Neural cell (in vitro differentiated cells): ENCODE measurements at regions not wholly inside any gene's neighbourhood (a gene's known extent, or its start where the extent isn't known, plus 50 kb on each side); places are given as distances from the start of the nearest gene placed in this dataset.
A peak's percentile ranks its signal among the peaks of the same experiment; 100 is the strongest.

Source experiments
- H2AFZ ChIP-seq: fragments of 200-600, 300-800 bp; sonication (generic), shearing (Covaris generic); 2 replicates; pipeline ENCODE4 v1.6.0; 2014; ENCODE audit warnings: low read depth, mild to moderate bottlenecking, antibody characterized with exemption, low read length, moderate library complexity
- H3F3A ChIP-seq: fragments of 200-600 bp; shearing (Covaris generic); 2 replicates; pipeline ENCODE4 v1.6.1; 2016; ENCODE audit warnings: mild to moderate bottlenecking, moderate library complexity, mixed read lengths, antibody characterized with exemption, low read length; ENCODE audit not compliant: insufficient read depth, poor library complexity, severe bottlenecking
- H3K27ac ChIP-seq: fragments of 200-600, 300-800 bp; sonication (generic), shearing (Covaris generic); 2 replicates; pipeline ENCODE4 v1.5.1; 2014; ENCODE audit warnings: mild to moderate bottlenecking, low read length, moderate library complexity
- H3K27me3 ChIP-seq: fragments of 300-800, 200-600 bp; sonication (generic), shearing (Covaris generic); 2 replicates; pipeline ENCODE4 v1.6.0; 2014; ENCODE audit warnings: mild to moderate bottlenecking, low read depth, low read length, moderate library complexity; ENCODE audit not compliant: insufficient read depth
- H3K36me3 ChIP-seq: fragments of 300-800, 200-600 bp; sonication (generic), shearing (Covaris generic); 2 replicates; pipeline ENCODE4 v1.5.1; 2014; ENCODE audit warnings: mild to moderate bottlenecking, antibody characterized with exemption, low read length, moderate library complexity; ENCODE audit not compliant: insufficient read depth
- H3K4me2 ChIP-seq: fragments of 300-800, 200-600 bp; sonication (generic), shearing (Covaris generic); 2 replicates; pipeline ENCODE4 v1.6.0; 2014; ENCODE audit warnings: mild to moderate bottlenecking, low read length
- H3K4me3 ChIP-seq: fragments of 300-800, 200-600 bp; sonication (generic), shearing (Covaris generic); 2 replicates; pipeline ENCODE4 v1.5.1; 2014; ENCODE audit warnings: mild to moderate bottlenecking, low read length, moderate library complexity
- H3K79me2 ChIP-seq: fragments of 200-600 bp; shearing (Covaris generic); replicated peaks from 2 replicates; pipeline ENCODE4 v1.6.0; 2014; ENCODE audit warnings: mild to moderate bottlenecking, low read length, moderate library complexity; ENCODE audit not compliant: insufficient read depth
- H3K9ac ChIP-seq: fragments of 300-800, 200-600 bp; sonication (generic), shearing (Covaris generic); 2 replicates; pipeline ENCODE4 v1.6.1; 2016; ENCODE audit warnings: mild to moderate bottlenecking, low read length, mixed read lengths
- H3K9me2 ChIP-seq: fragments of 200-600 bp; shearing (Covaris generic); 2 replicates; pipeline ENCODE4 v1.6.1; 2016; ENCODE audit warnings: mild to moderate bottlenecking, low read length, mixed read lengths; ENCODE audit not compliant: insufficient read depth
- H3K9me3 ChIP-seq: fragments of 200-600, 300-800 bp; sonication (generic), shearing (Covaris generic); 2 replicates; pipeline ENCODE4 v1.6.1; 2016; ENCODE audit warnings: mild to moderate bottlenecking, mixed run types, low read length, moderate library complexity, mixed read lengths
- H4K20me1 ChIP-seq: fragments of 200-600 bp; shearing (Covaris generic); 2 replicates; pipeline ENCODE4 v1.6.1; 2016; ENCODE audit warnings: mild to moderate bottlenecking, mixed run types; ENCODE audit not compliant: insufficient read depth
- CTCF ChIP-seq: fragments of 450-650 bp; IDR thresholded peaks from 2 replicates; pipeline ENCODE4 v1.5.1; 2014; ENCODE audit warnings: antibody characterized with exemption, mild to moderate bottlenecking, moderate library complexity; ENCODE audit not compliant: poor library complexity, severe bottlenecking
- EP300 ChIP-seq: fragments of 450-650 bp; conservative IDR thresholded peaks from 2 replicates; pipeline ENCODE4 v1.6.1; 2014; ENCODE audit warnings: antibody characterized with exemption, mild to moderate bottlenecking, moderate library complexity; ENCODE audit not compliant: poor library complexity, severe bottlenecking
- EZH2 ChIP-seq: fragments of 200-600, 300-800 bp; shearing (Covaris generic), sonication (generic); IDR thresholded peaks from 2 replicates; pipeline ENCODE4 v1.6.1; 2014; ENCODE audit warnings: antibody characterized with exemption, low read length, borderline replicate concordance, mild to moderate bottlenecking; ENCODE audit not compliant: insufficient read depth, poor library complexity, severe bottlenecking
- MXI1 ChIP-seq: fragments of 450-650 bp; conservative IDR thresholded peaks from 2 replicates; pipeline ENCODE4 v1.6.1; 2014; ENCODE audit warnings: antibody characterized with exemption, mild to moderate bottlenecking; ENCODE audit not compliant: poor library complexity, severe bottlenecking
- POLR2AphosphoS5 ChIP-seq: IDR thresholded peaks from 2 replicates; pipeline ENCODE4 v1.6.1; 2012
- RAD21 ChIP-seq: fragments of 450-650 bp; conservative IDR thresholded peaks from 2 replicates; pipeline ENCODE4 v1.6.1; 2014; ENCODE audit warnings: antibody characterized with exemption, mild to moderate bottlenecking, moderate library complexity
- REST ChIP-seq: IDR thresholded peaks from 2 replicates; pipeline ENCODE4 v1.6.1; 2012; ENCODE audit warnings: borderline replicate concordance
- SMC3 ChIP-seq: fragments of 450-650 bp; conservative IDR thresholded peaks from 2 replicates; pipeline ENCODE4 v1.6.1; 2014; ENCODE audit warnings: antibody characterized with exemption, mild to moderate bottlenecking, moderate library complexity; ENCODE audit not compliant: poor library complexity
- TAF1 ChIP-seq: IDR thresholded peaks from 2 replicates; pipeline ENCODE4 v1.6.1; 2012; ENCODE audit warnings: low read depth

DNA sequence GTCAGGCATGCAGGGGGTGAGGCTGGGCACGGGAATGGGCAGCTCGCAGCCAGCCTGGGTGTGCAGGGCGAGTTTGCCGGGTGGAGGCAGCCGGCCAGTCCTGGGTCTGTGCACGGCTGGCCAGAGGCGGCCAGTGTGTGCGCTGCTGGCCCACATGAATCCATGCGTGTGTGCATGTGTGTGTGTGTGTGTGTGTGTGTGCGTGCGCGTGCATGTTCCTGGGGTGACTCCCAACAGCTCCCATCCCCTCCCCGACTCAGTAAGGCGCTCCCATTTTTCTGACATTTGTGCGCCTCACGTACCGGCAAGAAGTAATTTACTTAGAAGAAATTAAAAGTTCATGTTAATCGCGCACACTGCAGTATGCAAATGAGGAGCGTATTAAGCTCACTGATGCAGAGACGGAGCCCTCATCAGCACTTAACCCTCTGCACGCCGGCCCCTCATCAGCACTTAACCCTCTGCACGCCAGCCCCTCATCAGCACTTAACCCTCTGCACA is 55.4 kb upstream of the ACSF3 start:
- Histone ChIP-seq H3K9me3 (no peaks in the 10 kb centered on the region), H3F3A (no peaks in the 10 kb centered on the region), H3K27ac (peak overlapping the region; percentile 12), H3K27me3 (no peaks in the 10 kb centered on the region), H3K36me3 (no peaks in the 10 kb centered on the region), H2AFZ (no peak overlapping the region), H3K79me2 (no peaks in the 10 kb centered on the region), H3K4me3 (no peak overlapping the region), H3K4me2 (no peak overlapping the region), H3K9ac (peak overlapping the region; percentile 16), H4K20me1 (no peaks in the 10 kb centered on the region), H3K9me2 (no peaks in the 10 kb centered on the region)
- TF ChIP-seq REST (no peak), CTCF (no peak)

DNA sequence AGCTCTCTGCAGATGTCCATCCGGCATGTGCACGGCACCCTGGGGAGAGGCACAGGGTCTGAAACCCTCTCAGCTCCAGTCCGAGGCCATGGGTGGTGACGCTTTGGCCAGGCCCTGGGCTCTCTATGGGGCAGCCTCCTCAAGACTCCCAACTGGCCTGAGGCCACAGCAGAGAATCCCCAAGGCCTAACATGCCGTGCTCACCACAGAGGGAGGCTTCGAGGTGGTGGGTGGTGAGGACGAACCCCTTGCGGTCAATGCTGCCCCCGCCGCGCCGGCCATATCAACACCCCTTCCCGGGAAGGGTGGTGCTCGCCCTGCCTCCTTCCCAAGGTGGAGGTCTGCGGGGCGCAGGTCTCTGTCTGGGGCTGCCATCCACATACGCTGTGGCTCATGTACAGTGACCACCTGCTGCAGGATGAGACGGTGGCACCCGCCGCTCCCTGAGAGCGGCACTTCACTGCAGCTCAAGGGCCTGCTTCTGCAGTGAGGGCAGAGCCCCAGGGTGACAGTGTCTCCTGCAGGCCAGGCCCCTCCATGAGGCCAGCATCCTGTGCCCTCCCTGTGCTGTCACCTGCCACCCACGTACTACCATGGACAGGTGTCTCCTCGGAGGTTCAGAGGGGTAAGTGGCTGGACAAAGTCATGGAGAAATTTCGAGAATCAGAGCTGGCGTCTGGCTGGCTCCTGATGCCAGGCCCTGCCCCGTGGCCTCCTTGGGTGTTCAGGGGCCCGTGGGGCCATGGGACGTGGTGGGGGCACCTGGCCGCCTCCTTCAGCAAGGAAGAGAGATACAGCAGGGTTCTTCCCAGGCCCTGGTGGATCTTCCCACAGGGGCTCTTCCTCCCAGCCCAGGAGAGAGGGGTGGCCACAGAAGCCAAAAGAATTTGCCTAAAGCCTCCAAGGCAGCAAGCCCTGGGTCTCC is 54.6 kb upstream of the ACSF3 start:
- H3K36me3 ChIP-seq: no peaks in the 10 kb centered on the region
- H3F3A ChIP-seq: no peaks in the 10 kb centered on the region
- H3K9ac ChIP-seq: no peak overlapping the region
- H3K9me2 ChIP-seq: no peaks in the 10 kb centered on the region
- no peak overlapping the region for H3K4me3 ChIP-seq
- no peaks in the 10 kb centered on the region for H4K20me1 ChIP-seq
- no peaks in the 10 kb centered on the region for H3K9me3 ChIP-seq
- no peak for TF ChIP-seq EP300
- TF ChIP-seq EZH2: no peak
- no peak for TF ChIP-seq REST
- TF ChIP-seq CTCF: no peak
- no peak for TF ChIP-seq RAD21
- TF ChIP-seq POLR2AphosphoS5: no peak
- no peak for TF ChIP-seq TAF1
- no peak for TF ChIP-seq MXI1
- no peak for TF ChIP-seq SMC3
- H3K27ac ChIP-seq: no peak overlapping the region
- no peaks in the 10 kb centered on the region for H3K79me2 ChIP-seq
- no peaks in the 10 kb centered on the region for H3K27me3 ChIP-seq
- H2AFZ ChIP-seq: no peak overlapping the region
- H3K4me2 ChIP-seq: no peak overlapping the region
